SK-N-SH (cell line): ENCODE measurements at regions not wholly inside any gene's neighbourhood (a gene's known extent, or its start where the extent isn't known, plus 50 kb on each side); places are given as distances from the start of the nearest gene placed in this dataset.

Source experiments
- CTCF ChIA-PET: fragments of 300-600, 350-600 bp; formaldehyde crosslinking; extraction: SDS; loops from one replicate; lab custom pipeline; 2021; lab: Yijun Ruan, JAX
- POLR2A ChIA-PET: fragments of 350-600 bp; sonication (Branson Sonifier 250); formaldehyde crosslinking; extraction: SDS; loops from one replicate; lab custom pipeline; 2020; ENCODE audit warnings: antibody characterized with exemption, inconsistent platforms; lab: Yijun Ruan, JAX
- DNase-seq: peaks from one replicate; pipeline ENCODE4 v3.0.0; 2012
- H2AFZ ChIP-seq: fragments of 200-600 bp; sonication (generic); 2 replicates; pipeline ENCODE4 v1.8.1; 2016; ENCODE audit warnings: antibody characterized with exemption, mild to moderate bottlenecking, low read depth
- H3F3A ChIP-seq: fragments of 200-600 bp; sonication (generic); replicated peaks from 2 replicates; pipeline ENCODE3; 2016; ENCODE audit warnings: antibody characterized with exemption, mild to moderate bottlenecking; ENCODE audit not compliant: insufficient read depth
- H3K27ac ChIP-seq, 2 experiments: fragments of 200-500 bp in 1 of 2; fragments of 200-600 bp in 1 of 2; sonication (Bioruptor generic) in 1 of 2; sonication (generic), shearing (Covaris generic) in 1 of 2; 2 replicates each; pipeline versions ENCODE4 v1.5.1 to v1.6.1; 2014 to 2016; ENCODE audit warnings: low read depth in 2 of 2, inconsistent platforms in 1 of 2, low read length in 1 of 2, mild to moderate bottlenecking in 1 of 2, mixed read lengths in 1 of 2
- H3K27me3 ChIP-seq: fragments of 200-600 bp; sonication (generic), shearing (Covaris generic); 2 replicates; pipeline ENCODE4 v1.6.1; 2016; ENCODE audit warnings: mixed run types; ENCODE audit not compliant: insufficient read depth
- H3K36me3 ChIP-seq, 2 experiments: fragments of 200-500 bp in 1 of 2; fragments of 200-600 bp in 1 of 2; sonication (Bioruptor generic) in 1 of 2; sonication (generic) in 1 of 2; replicated peaks in 1 of 2; 2 replicates each; pipeline versions ENCODE3 to v1.5.1; 2014 to 2016; ENCODE audit warnings: low read length in 1 of 2, mild to moderate bottlenecking in 1 of 2; ENCODE audit not compliant: insufficient read depth in 2 of 2, control insufficient read depth in 1 of 2
- H3K4me1 ChIP-seq, 2 experiments: fragments of 200-500 bp in 1 of 2; fragments of 200-600 bp in 1 of 2; sonication (Bioruptor generic) in 1 of 2; sonication (generic), shearing (Covaris generic) in 1 of 2; 2 replicates each; pipeline versions ENCODE4 v1.5.1 to v1.6.1; 2014 to 2016; ENCODE audit warnings: low read depth in 1 of 2, low read length in 1 of 2, mixed run types in 1 of 2; ENCODE audit not compliant: insufficient read depth in 2 of 2, control insufficient read depth in 1 of 2
- H3K4me2 ChIP-seq: fragments of 200-600 bp; sonication (generic), shearing (Covaris generic); 2 replicates; pipeline ENCODE4 v1.6.1; 2017; ENCODE audit warnings: mixed run types
- H3K4me3 ChIP-seq, 2 experiments: fragments of 200-500 bp in 1 of 2; fragments of 200-600 bp in 1 of 2; sonication (Bioruptor generic) in 1 of 2; sonication (generic), shearing (Covaris generic) in 1 of 2; 2 replicates each; pipeline versions ENCODE4 v1.5.1 to v1.8.1; 2014 to 2016; ENCODE audit warnings: low read depth in 2 of 2, inconsistent platforms in 1 of 2, low read length in 1 of 2, mild to moderate bottlenecking in 1 of 2, mixed read lengths in 1 of 2, moderate library complexity in 1 of 2
- H3K79me2 ChIP-seq: fragments of 200-600 bp; sonication (generic); 2 replicates; pipeline ENCODE4 v1.8.1; 2017; ENCODE audit warnings: mild to moderate bottlenecking; ENCODE audit not compliant: insufficient read depth
- H3K9ac ChIP-seq: fragments of 200-600 bp; sonication (generic); 2 replicates; pipeline ENCODE4 v1.6.1; 2017; ENCODE audit warnings: mixed run types
- H3K9me2 ChIP-seq: fragments of 200-600 bp; sonication (generic); 2 replicates; pipeline ENCODE4 v1.6.1; 2017; ENCODE audit warnings: mixed run types
- H3K9me3 ChIP-seq: fragments of 200-600 bp; sonication (generic); 2 replicates; pipeline ENCODE4 v1.6.1; 2017; ENCODE audit warnings: mixed run types, mild to moderate bottlenecking, moderate library complexity
- H4K20me1 ChIP-seq: fragments of 200-600 bp; sonication (generic); 2 replicates; pipeline ENCODE4 v1.6.1; 2017; ENCODE audit warnings: mild to moderate bottlenecking, mixed run types; ENCODE audit not compliant: insufficient read depth
- CHD2 ChIP-seq: fragments of 150-350 bp; IDR thresholded peaks from 2 replicates; pipeline ENCODE4 v1.6.1; 2018; ENCODE audit warnings: low read length; ENCODE audit not compliant: partially characterized antibody
- CTCF ChIP-seq: fragments of 200-600 bp; sonication (generic); IDR thresholded peaks from 2 replicates; pipeline ENCODE4 v1.6.1; 2017; ENCODE audit warnings: antibody characterized with exemption, mild to moderate bottlenecking, moderate library complexity
- ELF1 ChIP-seq: IDR thresholded peaks from 2 replicates; pipeline ENCODE4 v1.4.0; 2012
- EP300 ChIP-seq, 2 experiments: IDR thresholded peaks; 2 replicates each; pipeline versions ENCODE4 v1.4.0 to v1.6.1; 2012; ENCODE audit warnings: borderline replicate concordance in 1 of 2, low read depth in 1 of 2, low read length in 1 of 2
- EZH2phosphoT487 ChIP-seq: fragments of 200-600 bp; sonication (generic); IDR thresholded peaks from 2 replicates; pipeline ENCODE4 v1.6.1; 2017; ENCODE audit warnings: low read depth, mixed run types, mild to moderate bottlenecking, antibody characterized with exemption, moderate library complexity, borderline replicate concordance
- FOXJ3 ChIP-seq: sonication (generic); formaldehyde crosslinking; IDR thresholded peaks from 2 replicates; pipeline ENCODE4 v1.5.1; 2020; ENCODE audit warnings: mild to moderate bottlenecking, missing genetic modification reagents
- FOXM1 ChIP-seq: IDR thresholded peaks from 2 replicates; pipeline ENCODE4 v1.4.0; 2012; ENCODE audit warnings: low read depth, mild to moderate bottlenecking
- GABPA ChIP-seq: IDR thresholded peaks from 2 replicates; pipeline ENCODE4 v1.4.0; 2012; ENCODE audit warnings: low read depth, mild to moderate bottlenecking
- GATA2 ChIP-seq: sonication (generic); formaldehyde crosslinking; IDR thresholded peaks from 2 replicates; pipeline ENCODE4 v1.5.0; 2020; ENCODE audit warnings: mild to moderate bottlenecking, missing genetic modification reagents
- IRF3 ChIP-seq: fragments of 150-350 bp; IDR thresholded peaks from 2 replicates; pipeline ENCODE4 v1.6.1; 2016; ENCODE audit warnings: mild to moderate bottlenecking, low read depth, low read length
- JUND ChIP-seq: IDR thresholded peaks from 2 replicates; pipeline ENCODE4 v1.4.0; 2012
- MAX ChIP-seq: IDR thresholded peaks from 2 replicates; pipeline ENCODE4 v1.4.0; 2012; ENCODE audit warnings: low read depth
- NFIC ChIP-seq: IDR thresholded peaks from 2 replicates; pipeline ENCODE4 v1.4.0; 2012; ENCODE audit warnings: borderline replicate concordance
- NRF1 ChIP-seq: IDR thresholded peaks from 2 replicates; pipeline ENCODE4 v1.6.1; 2012; ENCODE audit warnings: low read depth, mild to moderate bottlenecking, low read length
- PBX3 ChIP-seq: IDR thresholded peaks from 2 replicates; pipeline ENCODE4; 2012
- RAD21 ChIP-seq: IDR thresholded peaks from 2 replicates; pipeline ENCODE4 v1.6.1; 2012; ENCODE audit warnings: mild to moderate bottlenecking, low read length
- RXRA ChIP-seq: IDR thresholded peaks from 2 replicates; pipeline ENCODE4 v1.4.0; 2012; ENCODE audit warnings: low read depth, mild to moderate bottlenecking, borderline replicate concordance
- SIN3A ChIP-seq: IDR thresholded peaks from 2 replicates; pipeline ENCODE4 v1.6.1; 2012; ENCODE audit warnings: low read depth, mild to moderate bottlenecking, low read length, moderate library complexity, borderline replicate concordance
- SMC3 ChIP-seq: IDR thresholded peaks from 2 replicates; pipeline ENCODE4 v1.6.1; 2012; ENCODE audit warnings: low read depth, low read length, improper control_type of control experiment
- TAF1 ChIP-seq: IDR thresholded peaks from 2 replicates; pipeline ENCODE4 v1.6.1; 2012; ENCODE audit warnings: low read depth, mild to moderate bottlenecking, low read length, moderate library complexity, borderline replicate concordance
- TCF12 ChIP-seq: IDR thresholded peaks from 2 replicates; pipeline ENCODE4 v1.4.0; 2012
- TEAD4 ChIP-seq: IDR thresholded peaks from 2 replicates; pipeline ENCODE4 v1.4.0; 2012; ENCODE audit warnings: mild to moderate bottlenecking, borderline replicate concordance; ENCODE audit not compliant: insufficient read depth
- USF2 ChIP-seq: fragments of 150-350 bp; IDR thresholded peaks from 2 replicates; pipeline ENCODE4 v1.6.1; 2017; ENCODE audit warnings: antibody characterized with exemption, low read length, low read depth, borderline replicate concordance
- YY1 ChIP-seq: IDR thresholded peaks from 2 replicates; pipeline ENCODE4 v1.4.0; 2012; ENCODE audit warnings: low read depth, mild to moderate bottlenecking
- ZBTB33 ChIP-seq: IDR thresholded peaks from 2 replicates; pipeline ENCODE4 v1.4.0; 2012; ENCODE audit warnings: low read depth, borderline replicate concordance
- WGBS: methylation state at CpG from one replicate; pipeline ENCODE4 v1.1.6; 2017; ENCODE audit warnings: low lambda C conversion rate; 5-methylcytosine and 5-hydroxymethylcytosine counted together

GRCh38 chr5:159451197-159452052 is 121.1 kb upstream of the IL12B start:
- ChIA-PET CTCF (interaction anchor here (2.1 kb wide), 1 partner anchor 536 kb away, joined by 9 read pairs; no protein-coding TSS in a partner anchor), POLR2A (no interaction called here)
- Histone ChIP-seq H3K9me2 (no peaks in the 10 kb centered on the region), H4K20me1 (no peaks in the 10 kb centered on the region), H3K9me3 (no peaks in the 10 kb centered on the region), H3K36me3 (no peaks in the 10 kb centered on the region), H3K4me2 (peak overlapping the region; percentile 57; the same call in 1 of the 2 replicates), H3K9ac (peak overlapping the region; percentile 18; the same call in 1 of the 2 replicates), H3K4me3 (no peak overlapping the region), H3K27me3 (no peaks in the 10 kb centered on the region), H3F3A (peaks cover 15% of the 10 kb centered on the region), H3K4me1 (peaks cover 0 to 4% of the 10 kb centered on the region in 2 experiments; a peak in 1 of 4 replicates), H2AFZ (peak overlapping the region; percentile 50; the same call in 1 of the 2 replicates), H3K79me2 (no peaks in the 10 kb centered on the region), H3K27ac (peak overlapping the region; percentile 58 to 75; a peak in 3 of 4 replicates)
- WGBS: 40% methylated on average over 12 of the region's 13 CpGs
- DNase-seq: no peak
- TF ChIP-seq SMC3 (no peak), EZH2phosphoT487 (no peak), TAF1 (no peak), CHD2 (no peak), MAX (peak; percentile 91; the same call in 1 of the 2 replicates), EP300 (IDR thresholded peaks at IDR 0.05; ENCODE audit: borderline replicate concordance in 1 of 2, low read depth in 1 of 2, low read length in 1 of 2) (peak in 1 of 2 experiments; percentile 79; a peak in 1 of 4 replicates), RXRA (no peak; the same call in 1 of the 2 replicates), CTCF (no peak), GABPA (no peak), USF2 (no peak), RAD21 (no peak), TEAD4 (peak; percentile 67; the same call in 1 of the 2 replicates), SIN3A (no peak), IRF3 (no peak), NRF1 (no peak), TCF12 (peak; percentile 88), YY1 (peak; percentile 50; the same call in 1 of the 2 replicates), FOXJ3 (CRISPR knock-in tag) (no peak), ELF1 (no peak), GATA2 (CRISPR knock-in tag) (no peak), NFIC (peak; percentile 97), JUND (peak; percentile 95), PBX3 (peak; percentile 84), FOXM1 (peak; percentile 71; the same call in 1 of the 2 replicates), ZBTB33 (no peak; the same call in 1 of the 2 replicates)
